Mesenchymal stem cell (in vitro differentiated cells and primary cell): ENCODE measurements at regions not wholly inside any gene's neighbourhood (a gene's known extent, or its start where the extent isn't known, plus 50 kb on each side); places are given as distances from the start of the nearest gene placed in this dataset.
"Not testable (repeated sequence)": the region's sequence is repeated elsewhere in the genome, so short reads cannot be mapped to it uniquely, and the experiment has no call there.

Source experiments
- DNase-seq: peaks from one replicate; pipeline ENCODE4 v3.0.0-alpha.2; 2013
- H2AFZ ChIP-seq: one replicate; pipeline ENCODE4 v1.6.1; 2013; ENCODE audit warnings: low read depth, mild to moderate bottlenecking, control low read depth, inconsistent platforms, low read length, moderate library complexity
- H2AK5ac ChIP-seq: 2 replicates; pipeline ENCODE4 v1.6.1; 2013; ENCODE audit warnings: low read length, moderate library complexity, mild to moderate bottlenecking, inconsistent platforms; ENCODE audit not compliant: severe bottlenecking
- H2BK120ac ChIP-seq: one replicate; pipeline ENCODE4 v1.6.1; 2013; ENCODE audit warnings: low read depth, mild to moderate bottlenecking, inconsistent platforms, low read length, moderate library complexity
- H2BK12ac ChIP-seq, 2 experiments: one replicate each; pipeline ENCODE4 v1.6.1; 2013; ENCODE audit warnings: inconsistent platforms in 2 of 2, low read length in 2 of 2, mild to moderate bottlenecking in 2 of 2, moderate library complexity in 2 of 2, control low read depth in 1 of 2
- H2BK15ac ChIP-seq: one replicate; pipeline ENCODE4 v1.6.1; 2013; ENCODE audit warnings: mild to moderate bottlenecking, low read depth, inconsistent platforms; ENCODE audit not compliant: poor library complexity, severe bottlenecking
- H2BK5ac ChIP-seq: 2 replicates; pipeline ENCODE4 v1.6.1; 2013; ENCODE audit warnings: low read depth, mild to moderate bottlenecking, low read length, control low read depth, inconsistent platforms; ENCODE audit not compliant: poor library complexity, severe bottlenecking
- H3K14ac ChIP-seq, 2 experiments: one replicate each; pipeline ENCODE4 v1.6.1; 2013; ENCODE audit warnings: inconsistent platforms in 2 of 2, low read length in 2 of 2, control low read depth in 1 of 2, mild to moderate bottlenecking in 1 of 2, moderate library complexity in 1 of 2
- H3K18ac ChIP-seq, 2 experiments: one replicate each; pipeline ENCODE4 v1.6.1; 2013; ENCODE audit warnings: inconsistent platforms in 2 of 2, low read length in 2 of 2, control low read depth in 1 of 2, low read depth in 1 of 2, mild to moderate bottlenecking in 1 of 2
- H3K23ac ChIP-seq, 2 experiments: one replicate each; pipeline ENCODE4 v1.6.1; 2013; ENCODE audit warnings: inconsistent platforms in 2 of 2, low read length in 2 of 2, mild to moderate bottlenecking in 2 of 2, moderate library complexity in 2 of 2, control low read depth in 1 of 2
- H3K27ac ChIP-seq: 2 replicates; pipeline ENCODE4 v1.5.1; 2013; ENCODE audit warnings: mild to moderate bottlenecking, moderate library complexity, low read length, control low read depth, inconsistent platforms; ENCODE audit not compliant: poor library complexity, severe bottlenecking
- H3K27me3 ChIP-seq, 2 experiments: 2 replicates each; pipeline versions ENCODE4 v1.6.1 to v1.7.0; 2013; ENCODE audit warnings: low read length in 2 of 2, mild to moderate bottlenecking in 2 of 2, moderate library complexity in 2 of 2, control low read depth in 1 of 2, inconsistent platforms in 1 of 2; ENCODE audit not compliant: control insufficient read depth in 1 of 2, insufficient read depth in 1 of 2
- H3K36me3 ChIP-seq, 2 experiments: 2 replicates each; pipeline versions ENCODE4 v1.6.1 to v1.7.0; 2013; ENCODE audit warnings: low read length in 2 of 2, control low read depth in 1 of 2, inconsistent platforms in 1 of 2, low read depth in 1 of 2, mild to moderate bottlenecking in 1 of 2; ENCODE audit not compliant: insufficient read depth in 2 of 2, control insufficient read depth in 1 of 2
- H3K4ac ChIP-seq, 2 experiments: one replicate each; pipeline ENCODE4 v1.6.1; 2013; ENCODE audit warnings: inconsistent platforms in 2 of 2, low read length in 2 of 2, mild to moderate bottlenecking in 2 of 2, moderate library complexity in 2 of 2, control low read depth in 1 of 2, low read depth in 1 of 2
- H3K4me1 ChIP-seq: 2 replicates; pipeline ENCODE4 v1.6.1; 2013; ENCODE audit warnings: low read depth, low read length, control low read depth; ENCODE audit not compliant: control insufficient read depth, insufficient read depth
- H3K4me2 ChIP-seq: 2 replicates; pipeline ENCODE4 v1.6.1; 2013; ENCODE audit warnings: low read length, mild to moderate bottlenecking, inconsistent platforms; ENCODE audit not compliant: poor library complexity, severe bottlenecking
- H3K4me3 ChIP-seq, 2 experiments: 2 replicates each; pipeline versions ENCODE4 v1.5.1 to v1.7.0; 2013; ENCODE audit warnings: low read length in 2 of 2, mild to moderate bottlenecking in 2 of 2, control low read depth in 1 of 2, low read depth in 1 of 2; ENCODE audit not compliant: insufficient read depth in 1 of 2
- H3K79me1 ChIP-seq: replicated peaks from 2 replicates; pipeline ENCODE4 v1.6.1; 2013; ENCODE audit warnings: mild to moderate bottlenecking, control low read depth, low read length, inconsistent platforms; ENCODE audit not compliant: poor library complexity, severe bottlenecking
- H3K9ac ChIP-seq: 2 replicates; pipeline ENCODE4 v1.7.0; 2013; ENCODE audit warnings: mild to moderate bottlenecking, low read length, moderate library complexity
- H3K9me3 ChIP-seq: 2 replicates; pipeline ENCODE4 v1.7.0; 2013; ENCODE audit warnings: mild to moderate bottlenecking, low read length; ENCODE audit not compliant: control insufficient read depth
- H4K8ac ChIP-seq: one replicate; pipeline ENCODE4 v1.6.1; 2013; ENCODE audit warnings: inconsistent platforms, mild to moderate bottlenecking, low read length, moderate library complexity
- H4K91ac ChIP-seq: one replicate; pipeline ENCODE4 v1.6.1; 2013; ENCODE audit warnings: mild to moderate bottlenecking, low read length, inconsistent platforms
- whole genome bisulfite sequencing: methylation state at CpG from one replicate; pipeline ENCODE4 v1.1.7; 2013; ENCODE audit warnings: mixed read lengths; 5-methylcytosine and 5-hydroxymethylcytosine counted together

DNA sequence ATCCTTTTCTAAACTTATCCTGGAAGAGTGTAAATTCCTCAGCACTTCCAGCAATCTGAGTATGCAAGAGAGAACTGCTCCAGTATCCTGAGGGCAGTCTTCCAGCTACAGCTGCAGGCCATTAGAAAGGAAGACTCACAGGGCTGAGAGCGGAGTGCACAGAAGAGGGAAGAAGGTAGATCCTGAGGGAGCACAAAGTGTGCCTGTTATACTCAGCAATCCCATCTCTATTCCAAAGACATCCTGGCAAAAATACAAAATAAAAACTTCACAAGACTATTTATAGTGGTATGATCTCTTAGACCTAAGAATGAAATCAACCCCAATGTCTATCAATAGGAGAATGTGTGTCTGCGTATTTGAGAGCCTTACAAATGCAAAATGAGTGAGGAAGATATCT, 292.0 kb downstream of the ZIC1 start:
- no peaks in the 10 kb centered on the region for H3K9me3 ChIP-seq
- H2BK15ac ChIP-seq = no peak overlapping the region
- no peak overlapping the region for H3K14ac ChIP-seq
- 83% methylated on average over 1 of the region's 2 CpGs for WGBS
- H2AK5ac ChIP-seq = no peak overlapping the region
- H3K9ac ChIP-seq = no peak overlapping the region
- no peak overlapping the region for H4K91ac ChIP-seq
- H3K27ac ChIP-seq = no peak overlapping the region
- no peak overlapping the region for H3K4ac ChIP-seq
- H3K79me1 ChIP-seq = no peaks in the 10 kb centered on the region
- H3K27me3 ChIP-seq = no peaks in the 10 kb centered on the region
- no peak overlapping the region for H2AFZ ChIP-seq
- no peak overlapping the region for H3K23ac ChIP-seq
- no peak for DNase-seq
- no peak overlapping the region for H3K4me2 ChIP-seq
- no peak overlapping the region for H3K4me3 ChIP-seq
- no peak overlapping the region for H4K8ac ChIP-seq
- no peak overlapping the region for H2BK5ac ChIP-seq
- H3K4me1 ChIP-seq = no peaks in the 10 kb centered on the region
- H2BK12ac ChIP-seq = no peak overlapping the region
- H3K36me3 ChIP-seq = no peaks in the 10 kb centered on the region
- no peak overlapping the region for H3K18ac ChIP-seq
- no peak overlapping the region for H2BK120ac ChIP-seq

GRCh38 chr3:147702509-147702908, 293.3 kb downstream of the ZIC1 start:
- Histone ChIP-seq H3K4me2 (no peak overlapping the region), H3K9ac (no peak overlapping the region), H3K4me1 (no peaks in the 10 kb centered on the region), H3K23ac (no peak overlapping the region), H3K9me3 (no peaks in the 10 kb centered on the region), H2BK15ac (no peak overlapping the region), H2AFZ (no peak overlapping the region), H3K14ac (no peak overlapping the region), H4K8ac (no peak overlapping the region), H3K36me3 (no peaks in the 10 kb centered on the region), H3K18ac (no peak overlapping the region), H3K4ac (no peak overlapping the region), H2BK12ac (no peak overlapping the region), H3K79me1 (no peaks in the 10 kb centered on the region), H2BK120ac (no peak overlapping the region), H4K91ac (no peak overlapping the region), H3K4me3 (no peak overlapping the region), H2AK5ac (no peak overlapping the region), H3K27me3 (no peaks in the 10 kb centered on the region), H2BK5ac (no peak overlapping the region), H3K27ac (no peak overlapping the region)
- DNase-seq = no peak

DNA sequence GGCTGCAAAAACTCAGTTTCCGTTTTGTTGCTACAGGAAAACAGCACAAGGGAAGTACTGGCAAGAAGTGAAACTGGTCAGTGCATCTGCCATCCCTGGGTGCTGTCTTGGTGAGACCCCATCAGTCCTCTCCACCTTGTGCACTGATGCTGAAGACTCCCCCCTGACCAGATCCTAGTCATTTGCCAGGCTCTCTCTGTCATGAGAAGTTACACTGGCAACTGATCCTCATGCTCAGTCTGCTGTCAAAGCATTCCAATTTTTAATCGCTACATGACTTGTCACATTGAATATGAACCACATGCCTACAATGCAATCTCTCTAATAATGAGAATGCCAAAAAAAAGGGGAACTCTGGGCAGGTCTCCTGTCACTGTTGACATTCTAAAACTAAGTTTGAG, 296.5 kb downstream of the ZIC1 start:
- Histone ChIP-seq H2BK5ac (no peak overlapping the region), H2BK15ac (no peak overlapping the region), H3K27ac (no peak overlapping the region), H3K9me3 (no peaks in the 10 kb centered on the region), H3K79me1 (no peaks in the 10 kb centered on the region), H3K4me2 (no peak overlapping the region), H4K91ac (no peak overlapping the region), H2BK12ac (no peak overlapping the region), H3K4me1 (no peaks in the 10 kb centered on the region), H3K4me3 (no peak overlapping the region), H3K36me3 (no peaks in the 10 kb centered on the region), H2AFZ (no peak overlapping the region), H3K23ac (no peak overlapping the region), H4K8ac (no peak overlapping the region), H3K27me3 (no peaks in the 10 kb centered on the region), H2AK5ac (no peak overlapping the region), H3K4ac (no peak overlapping the region), H3K18ac (no peak overlapping the region), H3K14ac (no peak overlapping the region), H3K9ac (no peak overlapping the region), H2BK120ac (no peak overlapping the region)
- no peak for DNase-seq
- WGBS = 84% methylated on average over 2 of the region's 2 CpGs

DNA sequence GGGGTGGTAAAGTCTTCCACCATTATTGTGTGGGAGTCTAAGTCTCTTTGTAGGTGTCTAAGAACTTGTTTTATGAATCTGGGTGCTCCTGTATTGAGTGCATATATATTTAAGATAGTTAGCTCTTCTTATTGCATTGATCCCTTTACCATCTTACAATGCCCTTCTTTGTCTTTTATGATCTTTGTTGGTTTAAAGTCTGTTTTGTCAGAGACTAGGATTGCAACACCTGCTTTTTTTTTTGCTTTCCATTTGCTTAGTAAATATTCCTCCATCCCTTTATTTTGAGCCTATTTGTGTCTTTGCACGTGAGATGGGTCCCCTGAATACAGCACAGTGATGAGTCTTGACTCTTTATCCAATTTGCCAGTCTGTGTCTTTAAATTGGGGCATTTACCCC, 301.6 kb downstream of the ZIC1 start:
- not testable (repeated sequence) for H3K4ac ChIP-seq, H3K4me2 ChIP-seq, DNase-seq, H2BK120ac ChIP-seq, H3K9me3 ChIP-seq, H3K4me3 ChIP-seq, H3K36me3 ChIP-seq, H3K14ac ChIP-seq, H2AFZ ChIP-seq, H2AK5ac ChIP-seq, H3K27ac ChIP-seq, H4K8ac ChIP-seq, H4K91ac ChIP-seq, H2BK15ac ChIP-seq, H2BK5ac ChIP-seq, H3K18ac ChIP-seq, H3K27me3 ChIP-seq, H2BK12ac ChIP-seq, H3K79me1 ChIP-seq, H3K9ac ChIP-seq, H3K4me1 ChIP-seq, H3K23ac ChIP-seq
- 10% methylated on average over 1 of the region's 1 CpG for WGBS
